GM12873 (cell line): ENCODE measurements at regions not wholly inside any gene's neighbourhood (a gene's known extent, or its start where the extent isn't known, plus 50 kb on each side); places are given as distances from the start of the nearest gene placed in this dataset.

Source experiments
- CTCF ChIP-seq: IDR thresholded peaks from 2 replicates; pipeline ENCODE4 v1.5.1; 2012; ENCODE audit warnings: low read depth, mild to moderate bottlenecking, moderate library complexity, low read length, control low read depth; ENCODE audit not compliant: insufficient read depth; ENCODE audit errors: missing control alignments

GRCh38 chr14:85010186-85010585 lies 519.8 kb upstream of the FLRT2 start:
- TF ChIP-seq CTCF: no peak

GRCh38 chr14:85016496-85016895 lies 513.4 kb upstream of the FLRT2 start:
- no peak for TF ChIP-seq CTCF

- no peak for TF ChIP-seq CTCF
Observed at GRCh38 chr14:85024931-85025330, 505.0 kb upstream of the FLRT2 start.

- TF ChIP-seq CTCF: no peak
Observed at GRCh38 chr14:85027681-85028370, 502.1 kb upstream of the FLRT2 start.

- TF ChIP-seq CTCF: no peak
Observed at GRCh38 chr14:85037411-85037810, 492.5 kb upstream of the FLRT2 start.

GRCh38 chr14:85038526-85039352 lies 491.2 kb upstream of the FLRT2 start:
- no peak for TF ChIP-seq CTCF

- no peak for TF ChIP-seq CTCF
Observed at GRCh38 chr14:85039353-85039626, 490.7 kb upstream of the FLRT2 start.
